Spinal cord (tissue), 9 donors: ENCODE measurements at regions not wholly inside any gene's neighbourhood (a gene's known extent, or its start where the extent isn't known, plus 50 kb on each side); places are given as distances from the start of the nearest gene placed in this dataset.
"Not testable (repeated sequence)": the region's sequence is repeated elsewhere in the genome, so short reads cannot be mapped to it uniquely, and the experiment has no call there.

Source experiments
- DNase-seq, 6 donors: peaks; one replicate each; pipeline versions ENCODE4 v3.0.0 to v3.0.0-alpha.2; 2013 to 2015; ENCODE audit warnings: low spot score in 6 of 6, low read depth in 4 of 6
- H3K27ac ChIP-seq: one replicate; pipeline ENCODE4 v1.5.1; 2013; ENCODE audit warnings: low read depth, low read length, control low read depth
- H3K27me3 ChIP-seq: one replicate; pipeline ENCODE4 v1.6.1; 2013; ENCODE audit warnings: low read length; ENCODE audit not compliant: control insufficient read depth, insufficient read depth
- H3K36me3 ChIP-seq: one replicate; pipeline ENCODE4 v1.6.1; 2013; ENCODE audit warnings: low read length; ENCODE audit not compliant: control insufficient read depth, insufficient read depth
- H3K4me1 ChIP-seq: one replicate; pipeline ENCODE4 v1.6.1; 2013; ENCODE audit warnings: low read length; ENCODE audit not compliant: control insufficient read depth, insufficient read depth
- H3K4me3 ChIP-seq: one replicate; pipeline ENCODE4 v1.5.1; 2013; ENCODE audit warnings: low read depth, low read length, control low read depth
- H3K9me3 ChIP-seq: one replicate; pipeline ENCODE4 v1.6.1; 2013; ENCODE audit warnings: low read length; ENCODE audit not compliant: control insufficient read depth, insufficient read depth
- WGBS: methylation state at CpG from one replicate; pipeline ENCODE4 v1.1.5; 2013; ENCODE audit warnings: missing lambda C conversion rate; ENCODE audit not compliant: insufficient coverage; 5-methylcytosine and 5-hydroxymethylcytosine counted together
- donor health status: healthy.

DNA sequence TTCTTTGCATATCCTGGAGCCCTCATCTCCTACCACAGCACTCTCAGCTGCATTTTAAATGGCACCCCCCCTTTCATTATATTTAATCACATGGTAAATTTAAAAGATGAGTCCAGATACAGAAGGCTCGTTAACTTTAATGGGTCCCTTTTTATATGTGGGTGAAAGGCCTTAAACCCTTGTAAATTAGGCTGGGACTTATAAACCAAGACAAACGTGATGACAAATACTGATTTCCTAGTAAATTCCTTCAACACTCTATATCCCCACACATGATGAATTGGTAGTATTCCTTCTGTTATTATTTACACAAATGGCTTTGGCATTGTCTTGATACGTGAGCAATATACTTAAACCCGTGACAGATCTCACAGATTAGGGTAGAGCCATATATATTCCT is 210.6 kb downstream of the CAAP1 start:
- Histone ChIP-seq H3K4me1 (no peaks in the 10 kb centered on the region), H3K27ac (no peak overlapping the region), H3K4me3 (no peak overlapping the region), H3K9me3 (peaks cover 1% of the 10 kb centered on the region), H3K36me3 (no peaks in the 10 kb centered on the region), H3K27me3 (no peaks in the 10 kb centered on the region)
- DNase-seq, result no peak
- no CpG with 5 or more reads among the region's 4 CpGs for WGBS

DNA sequence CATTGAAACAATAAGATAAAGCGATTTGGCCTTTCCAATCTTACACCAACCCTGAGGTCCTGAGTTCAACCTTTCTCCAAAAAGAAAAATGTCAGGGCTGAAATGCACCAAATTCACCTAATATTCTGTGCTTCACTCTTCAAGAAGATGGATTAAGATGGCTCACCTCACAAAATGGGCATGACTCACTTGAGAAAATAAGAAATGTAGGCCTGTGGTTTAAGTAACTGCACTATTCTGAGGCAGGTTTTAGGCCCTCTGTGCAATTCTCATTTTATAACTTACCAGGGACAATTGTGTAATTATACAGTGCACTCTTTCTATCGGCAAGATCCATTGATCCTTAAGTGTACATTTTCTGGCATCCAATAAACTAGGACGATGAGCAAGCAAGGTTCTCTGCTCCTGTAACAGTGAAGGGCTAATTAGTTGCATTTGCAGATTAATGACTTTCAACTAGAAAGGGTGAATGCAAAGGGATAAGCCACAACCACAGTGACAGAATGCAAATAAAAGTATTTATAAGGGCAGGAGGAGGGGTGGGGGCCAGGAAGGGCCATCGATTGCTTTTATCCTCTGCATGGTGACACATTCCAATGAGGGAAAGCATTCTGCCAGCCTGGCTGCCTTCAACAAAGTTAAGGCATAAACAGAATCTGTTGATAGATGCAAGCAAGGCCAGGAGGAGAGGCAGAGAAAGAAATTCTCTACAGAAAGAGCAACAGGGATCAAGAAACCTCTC is 214.5 kb downstream of the CAAP1 start:
- Histone ChIP-seq H3K36me3 (no peaks in the 10 kb centered on the region), H3K4me3 (no peak overlapping the region), H3K4me1 (no peaks in the 10 kb centered on the region), H3K9me3 (peaks cover 1% of the 10 kb centered on the region), H3K27ac (no peak overlapping the region), H3K27me3 (no peaks in the 10 kb centered on the region)
- peak in 1 of 6 donors; percentile 61 for DNase-seq
- 6% methylated on average over 2 of the region's 4 CpGs for WGBS

GRCh38 chr9:26675035-26675434 is 217.6 kb downstream of the CAAP1 start:
- 92% methylated on average over 1 of the region's 3 CpGs for WGBS
- H3K4me3 ChIP-seq, result no peak overlapping the region
- H3K27me3 ChIP-seq, result no peaks in the 10 kb centered on the region
- no peak for DNase-seq
- no peaks in the 10 kb centered on the region for H3K36me3 ChIP-seq
- peaks cover 1% of the 10 kb centered on the region for H3K9me3 ChIP-seq
- no peaks in the 10 kb centered on the region for H3K4me1 ChIP-seq
- H3K27ac ChIP-seq, result no peak overlapping the region

- no peak for DNase-seq
- H3K27ac ChIP-seq, result no peak overlapping the region
- H3K27me3 ChIP-seq, result no peaks in the 10 kb centered on the region
- H3K9me3 ChIP-seq, result peaks cover under 1% of the 10 kb centered on the region
- no peak overlapping the region for H3K4me3 ChIP-seq
- H3K4me1 ChIP-seq, result no peaks in the 10 kb centered on the region
- no peaks in the 10 kb centered on the region for H3K36me3 ChIP-seq
Observed at GRCh38 chr9:26673261-26673660, 219.3 kb downstream of the CAAP1 start.

GRCh38 chr9:26669701-26670670 is 222.6 kb downstream of the CAAP1 start:
- H3K27ac ChIP-seq, result peak overlapping the region; percentile 75
- no peaks in the 10 kb centered on the region for H3K4me1 ChIP-seq
- WGBS, result 24% methylated on average over 3 of the region's 5 CpGs
- peak; percentile 54 to 95 (median 65) for DNase-seq
- H3K9me3 ChIP-seq, result no peaks in the 10 kb centered on the region
- no peaks in the 10 kb centered on the region for H3K27me3 ChIP-seq
- no peak overlapping the region for H3K4me3 ChIP-seq
- no peaks in the 10 kb centered on the region for H3K36me3 ChIP-seq

DNA sequence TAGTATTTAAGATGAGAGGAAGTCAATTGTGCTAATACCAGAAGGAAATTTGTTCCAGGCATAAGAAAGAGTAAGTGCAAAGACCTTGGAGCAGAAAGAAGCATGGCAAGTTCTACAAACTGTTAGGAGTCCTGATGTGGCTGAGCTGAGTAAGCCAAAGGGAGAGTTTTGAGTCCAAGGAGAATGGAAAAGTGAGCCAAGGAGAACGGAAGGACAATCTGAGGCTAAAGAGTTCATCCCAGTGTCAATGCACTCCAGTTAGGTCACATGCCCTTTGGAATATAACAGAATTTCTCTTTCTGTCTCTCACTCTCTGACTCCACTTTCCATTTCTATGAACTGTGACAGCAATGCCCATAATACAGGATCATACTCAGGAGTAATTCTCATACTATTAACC is 224.7 kb downstream of the CAAP1 start:
- H3K9me3 ChIP-seq, result no peaks in the 10 kb centered on the region
- no peaks in the 10 kb centered on the region for H3K27me3 ChIP-seq
- H3K4me3 ChIP-seq, result no peak overlapping the region
- no peak for DNase-seq
- 60% methylated on average over 1 of the region's 1 CpG for WGBS
- H3K36me3 ChIP-seq, result no peaks in the 10 kb centered on the region
- peak overlapping the region; percentile 33 for H3K27ac ChIP-seq
- H3K4me1 ChIP-seq, result no peaks in the 10 kb centered on the region

- WGBS, result 60% methylated on average over 2 of the region's 3 CpGs
- Histone ChIP-seq H3K36me3 (no peaks in the 10 kb centered on the region), H3K27ac (no peak overlapping the region), H3K27me3 (no peaks in the 10 kb centered on the region), H3K4me3 (no peak overlapping the region), H3K9me3 (no peaks in the 10 kb centered on the region), H3K4me1 (no peaks in the 10 kb centered on the region)
- DNase-seq, result no peak
Observed at GRCh38 chr9:26665666-26666065, 226.9 kb downstream of the CAAP1 start.

- H3K4me3 ChIP-seq, H3K36me3 ChIP-seq, DNase-seq, H3K4me1 ChIP-seq, H3K27me3 ChIP-seq, H3K9me3 ChIP-seq, H3K27ac ChIP-seq: not testable (repeated sequence)
- 96% methylated on average over 39 of the region's 49 CpGs for WGBS
Observed at GRCh38 chr9:26664087-26664773, 228.4 kb downstream of the CAAP1 start.

GRCh38 chr9:26662476-26662875 is 230.1 kb downstream of the CAAP1 start:
- H3K4me1 ChIP-seq, result no peaks in the 10 kb centered on the region
- H3K4me3 ChIP-seq, result no peak overlapping the region
- no CpG with 5 or more reads among the region's 1 CpG for WGBS
- no peaks in the 10 kb centered on the region for H3K27me3 ChIP-seq
- H3K27ac ChIP-seq, result no peak overlapping the region
- no peaks in the 10 kb centered on the region for H3K36me3 ChIP-seq
- no peak for DNase-seq
- no peaks in the 10 kb centered on the region for H3K9me3 ChIP-seq
